ENCODE measurements at regions not wholly inside any gene's neighbourhood (a gene's known extent, or its start where the extent isn't known, plus 50 kb on each side); places are given as distances from the start of the nearest gene placed in this dataset.
"Not testable (repeated sequence)": the region's sequence is repeated elsewhere in the genome, so short reads cannot be mapped to it uniquely, and the experiment has no call there.

DNA sequence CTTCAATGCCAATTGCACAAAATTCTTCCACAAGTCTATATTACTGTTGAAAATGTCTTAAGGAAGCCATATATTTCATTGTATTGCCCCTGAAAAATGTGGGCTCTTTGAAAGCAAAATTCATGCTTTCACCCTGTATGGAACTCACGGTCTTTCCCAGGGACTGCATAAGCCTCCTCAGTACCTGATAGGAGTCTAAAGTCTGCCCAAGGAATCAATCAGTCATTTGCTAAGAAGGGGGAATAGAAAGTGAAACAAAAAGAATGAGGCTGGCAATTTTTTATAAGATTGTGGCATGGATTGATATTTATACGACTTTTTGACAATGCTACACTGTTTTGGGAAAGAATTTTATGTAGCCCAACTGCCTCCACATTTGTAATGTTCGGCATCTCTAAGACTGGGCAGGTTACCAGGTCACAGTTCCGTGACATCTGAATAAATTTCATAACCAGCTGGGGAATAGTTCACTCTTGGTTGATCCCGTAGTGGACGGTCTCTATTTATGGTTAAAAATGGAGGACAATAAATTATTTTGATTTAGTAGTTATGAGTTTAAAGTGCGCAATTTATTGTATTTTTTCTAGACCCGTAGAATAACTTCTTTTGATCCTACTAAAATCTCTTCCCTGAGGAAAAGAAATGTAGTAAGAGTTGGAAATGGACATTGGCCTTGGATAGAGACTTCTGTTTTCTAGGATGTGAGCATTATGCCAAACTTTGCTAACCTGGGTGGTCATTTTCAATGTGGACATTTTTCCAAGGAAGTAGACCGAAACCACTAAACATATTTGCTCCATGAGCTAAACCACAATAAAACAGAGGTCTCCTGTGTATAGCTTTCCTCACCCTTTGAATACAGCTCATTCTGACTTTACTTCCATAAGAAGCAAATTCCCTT is 1585.4 kb downstream of the EFNB2 start:
- peaks cover 1 to 8% of the 10 kb centered on the region in 2 donors for H3K4me1 Mint-ChIP-seq
- peaks cover 0 to 4% (median 0%) of the 10 kb centered on the region in 6 donors for H3K9me3 Mint-ChIP-seq
- H3K4me3 Mint-ChIP-seq: no peak overlapping the region
- peaks cover 0 to 4% (median 3%) of the 10 kb centered on the region in 3 donors for H3K36me3 Mint-ChIP-seq
- H3K27me3 Mint-ChIP-seq (ENCODE audit: low read depth in 3 of 3): no peaks in the 10 kb centered on the region
- DNase-seq: peak in 1 of 3 donors; percentile 2
- no peak overlapping the region for H3K27ac Mint-ChIP-seq

DNA sequence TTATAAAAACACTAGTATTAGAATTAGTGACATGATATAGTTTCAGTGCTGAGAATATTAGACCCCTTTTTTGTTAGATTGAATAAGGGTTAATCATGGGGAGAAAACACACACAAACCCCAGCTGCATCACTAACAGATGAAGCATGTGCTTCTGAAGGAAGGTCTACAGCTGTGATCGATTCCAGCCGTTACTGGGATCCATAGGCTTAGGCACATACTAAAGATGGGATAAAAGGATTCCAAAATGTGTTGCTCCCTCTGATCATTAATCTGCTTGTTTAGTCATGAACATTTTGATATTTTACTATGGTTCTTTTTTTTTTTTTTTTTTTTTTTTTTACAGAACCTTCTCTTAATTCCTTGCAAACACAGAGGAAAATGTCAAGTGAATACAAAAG is 1591.3 kb downstream of the EFNB2 start:
- H3K4me1 Mint-ChIP-seq: no peaks in the 10 kb centered on the region
- H3K27me3 Mint-ChIP-seq (ENCODE audit: low read depth in 3 of 3): no peaks in the 10 kb centered on the region
- no peak overlapping the region for H3K27ac Mint-ChIP-seq
- no peak for DNase-seq
- peaks cover 0 to 3% (median 3%) of the 10 kb centered on the region in 3 donors for H3K36me3 Mint-ChIP-seq
- no peak overlapping the region for H3K4me3 Mint-ChIP-seq
- H3K9me3 Mint-ChIP-seq: no peaks in the 10 kb centered on the region

DNA sequence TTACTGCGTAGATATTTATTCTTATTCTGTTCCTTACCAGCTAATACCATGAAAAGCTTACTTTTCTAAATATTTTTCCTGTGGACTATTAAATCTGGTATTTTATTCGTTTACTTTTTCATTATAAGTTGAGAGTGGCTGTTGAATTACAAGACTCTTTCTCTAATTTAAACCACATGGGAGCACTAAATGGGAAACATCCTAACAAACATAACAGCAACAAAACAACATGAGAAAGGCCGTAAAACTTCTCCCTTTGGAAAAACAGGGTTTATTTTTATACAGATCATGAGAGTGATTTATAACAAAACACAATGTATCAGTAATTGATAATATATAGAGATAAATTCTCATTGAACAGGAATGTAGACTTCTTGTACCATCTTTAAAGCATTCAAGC is 1592.1 kb downstream of the EFNB2 start:
- H3K27me3 Mint-ChIP-seq (ENCODE audit: low read depth in 3 of 3): no peaks in the 10 kb centered on the region
- no peak overlapping the region for H3K27ac Mint-ChIP-seq
- H3K36me3 Mint-ChIP-seq: peaks cover 0 to 3% (median 3%) of the 10 kb centered on the region in 3 donors
- H3K4me1 Mint-ChIP-seq: no peaks in the 10 kb centered on the region
- no peaks in the 10 kb centered on the region for H3K9me3 Mint-ChIP-seq
- DNase-seq: no peak
- H3K4me3 Mint-ChIP-seq: no peak overlapping the region

DNA sequence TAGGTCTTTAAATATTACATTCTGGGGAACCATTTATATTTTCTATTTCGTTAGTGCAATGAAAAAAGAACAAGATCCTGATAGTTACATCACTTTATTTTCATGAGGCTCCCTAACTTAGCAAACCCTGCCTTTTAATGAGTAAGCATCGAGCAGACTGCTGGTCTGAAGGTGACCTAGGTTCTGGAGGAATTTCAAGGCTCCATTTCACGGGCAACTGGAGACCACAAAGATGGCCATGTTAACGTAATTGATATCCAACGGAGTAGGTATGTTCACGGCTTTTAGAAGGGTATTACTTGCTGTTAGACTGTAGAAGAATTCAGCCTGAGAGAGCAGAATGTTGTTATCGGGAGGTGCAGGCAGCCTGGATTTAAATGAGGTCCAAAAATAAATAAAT is 1597.6 kb downstream of the EFNB2 start:
- Mint-ChIP-seq H3K9me3 (peaks cover 0 to 11% (median 1%) of the 10 kb centered on the region in 6 donors), H3K27me3 (ENCODE audit: low read depth in 3 of 3) (no peaks in the 10 kb centered on the region), H3K27ac (no peak overlapping the region), H3K4me3 (no peak overlapping the region), H3K36me3 (no peaks in the 10 kb centered on the region), H3K4me1 (no peaks in the 10 kb centered on the region)
- no peak for DNase-seq

DNA sequence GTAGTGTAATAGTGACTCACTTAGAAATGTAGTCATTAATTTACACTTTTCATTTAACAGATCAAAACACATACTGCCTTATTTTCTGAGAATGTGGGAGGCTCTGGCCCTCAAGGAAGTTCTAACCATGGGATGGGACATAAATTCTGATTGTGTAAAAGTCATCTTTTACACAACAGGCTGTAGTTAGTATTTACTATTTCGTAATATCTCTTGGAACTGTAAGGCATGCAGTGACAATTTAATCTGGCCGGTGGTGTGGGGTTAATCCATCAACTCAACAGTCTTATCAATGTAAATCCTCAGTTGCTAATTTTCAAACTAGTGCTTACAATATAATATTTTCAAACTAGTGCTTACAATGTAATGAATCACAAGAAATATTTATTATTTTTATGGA is 1599.2 kb downstream of the EFNB2 start:
- no peaks in the 10 kb centered on the region for H3K36me3 Mint-ChIP-seq

DNA sequence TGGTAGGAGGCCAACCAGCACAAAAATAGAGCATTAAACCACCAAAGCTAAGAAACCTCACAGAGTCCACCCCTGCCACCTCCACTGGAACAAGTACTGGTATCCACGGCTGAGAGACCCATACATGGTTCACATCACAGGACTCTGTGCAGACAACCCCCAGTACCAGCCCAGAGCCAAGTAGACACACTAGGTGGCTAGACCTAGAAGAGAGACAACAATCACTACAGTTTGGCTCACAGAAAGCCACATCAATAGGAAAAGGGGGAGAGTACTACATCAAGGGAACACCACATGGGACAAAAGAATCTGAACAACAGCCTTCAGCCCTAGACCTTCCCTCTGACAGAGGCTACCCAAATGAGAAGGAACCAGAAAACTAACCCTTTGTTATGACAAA is 1614.9 kb downstream of the EFNB2 start:
- not testable (repeated sequence) for H3K4me1 Mint-ChIP-seq

More for the DNA sequence above, 1599.2 kb downstream of the EFNB2 start:
- H3K27me3 Mint-ChIP-seq (ENCODE audit: low read depth in 3 of 3): no peaks in the 10 kb centered on the region
- no peak for DNase-seq
- H3K27ac Mint-ChIP-seq: no peak overlapping the region
- no peaks in the 10 kb centered on the region for H3K4me1 Mint-ChIP-seq
- no peak overlapping the region for H3K4me3 Mint-ChIP-seq
- H3K9me3 Mint-ChIP-seq: peaks cover 0 to 11% (median 1%) of the 10 kb centered on the region in 6 donors

DNA sequence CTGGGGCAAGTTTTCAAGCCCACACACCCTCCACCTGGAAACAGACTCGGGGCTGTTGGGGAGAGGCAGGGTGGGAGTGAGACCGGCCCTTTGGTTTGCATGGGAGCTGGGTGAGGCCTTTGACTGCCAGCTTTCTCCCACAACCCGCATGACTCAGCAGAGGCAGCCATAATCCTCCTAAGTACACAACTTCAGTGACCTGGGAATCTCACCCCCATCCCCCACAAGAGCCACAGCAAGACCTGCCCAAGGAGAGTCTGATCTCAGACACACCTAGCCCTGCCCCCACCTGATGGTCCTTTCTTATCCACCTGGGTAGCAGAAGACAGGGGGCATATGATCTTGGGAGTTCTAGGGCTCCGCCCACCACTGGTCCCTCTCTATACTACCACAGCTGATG is 1615.4 kb downstream of the EFNB2 start:
- H3K27me3 Mint-ChIP-seq (ENCODE audit: low read depth in 3 of 3): peaks cover 0 to 2% (median 0%) of the 10 kb centered on the region in 3 donors
- no peak for DNase-seq
- H3K4me3 Mint-ChIP-seq: no peak overlapping the region
- no peak overlapping the region for H3K27ac Mint-ChIP-seq
- peaks cover 2 to 6% of the 10 kb centered on the region in 2 donors for H3K4me1 Mint-ChIP-seq
- peaks cover 0 to 13% (median 6%) of the 10 kb centered on the region in 3 donors for H3K36me3 Mint-ChIP-seq
- peaks cover 0 to 20% (median 0%) of the 10 kb centered on the region in 6 donors for H3K9me3 Mint-ChIP-seq

More for the DNA sequence above, 1614.9 kb downstream of the EFNB2 start:
- peaks cover 0 to 20% (median 0%) of the 10 kb centered on the region in 6 donors for H3K9me3 Mint-ChIP-seq
- H3K27me3 Mint-ChIP-seq (ENCODE audit: low read depth in 3 of 3); DNase-seq; H3K4me3 Mint-ChIP-seq; H3K27ac Mint-ChIP-seq: not testable (repeated sequence)
- peaks cover 0 to 13% (median 6%) of the 10 kb centered on the region in 3 donors for H3K36me3 Mint-ChIP-seq

DNA sequence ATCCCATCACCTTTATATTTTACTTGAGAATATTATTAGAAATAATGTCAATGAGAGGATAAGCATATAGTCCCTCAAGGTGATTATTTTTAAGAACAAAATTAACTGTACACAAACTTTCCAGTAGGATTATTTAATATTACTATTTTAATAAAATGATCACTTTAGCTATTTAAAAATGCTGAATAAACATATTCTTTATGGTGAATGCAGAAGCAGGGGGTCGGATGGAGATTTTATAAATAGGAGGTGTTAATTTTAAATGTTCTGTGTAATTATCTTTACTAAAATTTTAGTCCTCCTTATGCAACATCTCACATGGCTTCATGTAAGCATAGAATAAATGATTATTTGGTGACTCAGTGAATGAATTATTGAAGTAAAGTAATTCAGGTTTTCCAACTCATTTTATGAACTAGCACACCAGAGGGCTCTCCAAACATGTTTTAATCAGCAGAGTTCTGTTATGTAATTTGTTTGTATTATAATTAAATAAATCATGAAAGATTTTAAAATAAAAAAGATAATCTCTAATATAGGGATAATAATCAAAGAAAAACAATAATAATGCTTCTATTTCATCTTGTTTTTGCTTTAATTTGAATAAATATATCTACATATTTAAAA is 1635.2 kb downstream of the EFNB2 start:
- H3K4me3 Mint-ChIP-seq: no peak overlapping the region
- DNase-seq: no peak

DNA sequence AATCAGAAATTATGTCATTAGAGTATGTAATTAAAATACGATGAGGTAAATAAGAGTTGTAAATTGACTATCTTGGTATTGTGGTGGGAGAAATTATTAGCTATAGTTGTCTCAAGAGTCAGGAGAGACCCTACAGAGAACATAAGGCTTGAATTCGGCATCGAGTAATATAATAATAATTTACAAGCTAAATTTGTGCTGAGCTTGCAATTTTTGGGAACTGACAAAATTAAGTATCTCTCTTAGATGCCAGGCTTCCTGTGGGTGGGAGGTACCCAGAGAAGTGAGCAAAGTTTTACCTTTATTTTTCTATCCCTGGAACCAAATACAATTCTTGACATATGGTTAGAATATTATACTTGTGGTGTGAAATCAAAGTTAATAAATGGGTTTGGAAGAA is 1637.0 kb downstream of the EFNB2 start:
- H3K36me3 Mint-ChIP-seq: peaks cover 0 to 6% (median 4%) of the 10 kb centered on the region in 3 donors
- H3K4me1 Mint-ChIP-seq: no peaks in the 10 kb centered on the region
- no peak overlapping the region for H3K4me3 Mint-ChIP-seq
- H3K27me3 Mint-ChIP-seq (ENCODE audit: low read depth in 3 of 3): no peaks in the 10 kb centered on the region
- no peak overlapping the region for H3K27ac Mint-ChIP-seq
- peaks cover 0 to 19% (median 0%) of the 10 kb centered on the region in 6 donors for H3K9me3 Mint-ChIP-seq
- DNase-seq: no peak

More for the DNA sequence above, 1635.2 kb downstream of the EFNB2 start:
- no peaks in the 10 kb centered on the region for H3K27me3 Mint-ChIP-seq (ENCODE audit: low read depth in 3 of 3)
- H3K36me3 Mint-ChIP-seq: peaks cover 0 to 4% (median 0%) of the 10 kb centered on the region in 3 donors
- H3K4me1 Mint-ChIP-seq: no peaks in the 10 kb centered on the region
- peaks cover 0 to 19% (median 0%) of the 10 kb centered on the region in 6 donors for H3K9me3 Mint-ChIP-seq
- no peak overlapping the region for H3K27ac Mint-ChIP-seq

DNA sequence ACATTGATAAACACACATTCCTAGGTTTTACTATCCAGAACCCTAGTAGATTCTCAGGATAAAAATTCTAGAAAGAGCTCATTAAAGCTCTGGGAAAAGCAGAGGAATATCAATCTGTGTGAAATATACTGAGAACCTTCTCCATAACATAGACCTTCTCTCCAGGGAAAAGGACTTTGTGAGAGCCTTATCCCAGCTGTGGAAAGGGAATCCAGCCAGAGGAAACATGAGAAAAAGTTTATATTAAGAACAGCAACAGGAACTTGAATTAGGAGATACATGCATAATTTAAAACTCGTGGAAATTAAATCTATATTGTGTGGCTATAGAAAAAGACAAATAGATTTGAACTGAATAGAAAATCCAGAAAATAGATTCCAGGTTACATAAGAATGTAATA is 1639.9 kb downstream of the EFNB2 start:
- Mint-ChIP-seq H3K27ac (no peak overlapping the region), H3K27me3 (ENCODE audit: low read depth in 3 of 3) (no peaks in the 10 kb centered on the region), H3K4me1 (no peaks in the 10 kb centered on the region), H3K9me3 (peaks cover 0 to 23% (median 0%) of the 10 kb centered on the region in 6 donors), H3K4me3 (no peak overlapping the region), H3K36me3 (peaks cover 0 to 6% (median 4%) of the 10 kb centered on the region in 3 donors)
- no peak for DNase-seq

DNA sequence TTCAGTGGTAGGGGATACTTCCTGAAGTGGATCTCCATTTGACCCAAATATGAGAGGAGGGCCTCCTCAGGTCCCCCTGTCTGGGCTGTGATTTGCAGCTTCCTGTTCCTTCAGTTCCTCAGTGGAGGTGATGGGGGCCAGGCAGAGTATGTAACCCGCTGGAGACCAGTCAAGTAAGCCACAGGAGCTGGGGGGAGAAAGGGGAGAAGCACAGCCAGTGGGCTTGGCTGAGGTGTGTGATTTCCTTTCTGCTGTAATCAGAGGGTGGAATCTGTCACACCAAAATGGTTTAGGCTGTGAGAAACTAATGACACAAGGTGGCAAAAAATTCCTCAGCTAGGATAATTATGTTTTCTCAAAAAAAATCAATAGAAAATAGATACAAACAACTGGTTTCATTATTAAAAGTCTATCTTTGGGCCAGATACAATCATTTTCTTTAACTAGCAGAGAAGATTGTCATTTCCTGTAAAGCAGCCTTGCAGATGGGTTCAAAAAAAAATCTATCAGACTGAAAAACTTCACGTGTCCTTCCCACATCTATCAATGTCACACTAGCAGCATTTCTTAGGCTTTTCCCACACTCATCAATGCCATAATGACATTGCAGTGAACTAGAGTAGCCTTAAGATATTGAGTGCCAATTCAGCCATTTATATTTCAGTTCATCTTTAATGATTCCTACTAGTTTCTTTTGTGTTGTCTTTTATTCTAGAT is 1660.3 kb downstream of the EFNB2 start:
- Mint-ChIP-seq H3K9me3 (peaks cover 2 to 17% (median 8%) of the 10 kb centered on the region in 6 donors), H3K27me3 (ENCODE audit: low read depth in 3 of 3) (peaks cover 0 to 3% (median 2%) of the 10 kb centered on the region in 3 donors), H3K27ac (peak overlapping the region; percentile 77 to 92 (median 86)), H3K4me1 (peaks cover 42 to 57% of the 10 kb centered on the region in 2 donors), H3K36me3 (peaks cover 2 to 6% (median 5%) of the 10 kb centered on the region in 3 donors), H3K4me3 (peak overlapping the region; percentile 57 to 69 (median 62))
- DNase-seq: peak; percentile 53 to 70 (median 62)

DNA sequence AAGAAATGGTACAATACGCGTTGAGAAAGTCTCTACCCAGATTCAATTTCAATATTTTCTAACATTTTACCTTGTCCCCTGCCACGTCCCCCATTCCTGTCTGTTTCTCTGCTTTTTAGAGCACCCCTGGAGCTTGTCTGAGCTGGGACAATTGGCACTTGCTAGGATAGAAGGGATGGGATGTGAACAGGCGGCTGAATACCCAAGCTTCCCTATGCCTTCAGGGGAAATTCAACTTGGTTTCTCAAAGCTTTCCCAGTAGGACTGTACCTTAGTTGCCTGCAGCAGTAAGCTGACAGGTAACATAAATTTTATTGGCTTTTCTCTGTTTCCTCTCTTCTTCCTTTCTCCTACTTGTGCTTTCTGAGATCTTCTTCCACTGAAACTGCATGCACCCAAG is 1663.3 kb downstream of the EFNB2 start:
- H3K27me3 Mint-ChIP-seq (ENCODE audit: low read depth in 3 of 3): peaks cover 0 to 11% (median 8%) of the 10 kb centered on the region in 3 donors
- H3K36me3 Mint-ChIP-seq: peaks cover 8 to 21% (median 13%) of the 10 kb centered on the region in 3 donors
- no peak for DNase-seq
- H3K4me3 Mint-ChIP-seq: peak overlapping the region in 1 of 5 donors; percentile 33
- H3K4me1 Mint-ChIP-seq: peaks cover 58 to 86% of the 10 kb centered on the region in 2 donors
- H3K27ac Mint-ChIP-seq: peak overlapping the region in 2 of 6 donors; percentile 34 to 64
- peaks cover 2 to 42% (median 19%) of the 10 kb centered on the region in 6 donors for H3K9me3 Mint-ChIP-seq

DNA sequence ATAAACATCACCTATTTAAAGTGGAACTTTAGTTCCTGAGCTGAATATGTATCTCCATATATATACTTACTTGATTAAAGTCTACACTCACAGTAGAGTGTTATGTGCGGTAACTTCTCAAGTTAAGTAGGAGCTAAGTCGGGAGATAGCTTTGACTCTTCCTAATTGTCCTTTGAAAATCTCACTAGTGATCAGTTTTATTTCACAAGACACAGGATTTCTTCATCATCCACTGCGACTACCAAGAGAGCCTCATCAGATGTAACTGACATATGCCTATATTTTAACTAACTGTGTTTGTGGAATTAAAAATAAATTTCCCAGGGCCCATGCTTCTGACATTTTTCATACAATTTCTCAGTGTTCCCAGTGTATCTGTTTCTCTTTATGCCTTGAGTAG is 1664.0 kb downstream of the EFNB2 start:
- Mint-ChIP-seq H3K27ac (peak overlapping the region in 1 of 6 donors; percentile 36), H3K27me3 (ENCODE audit: low read depth in 3 of 3) (peaks cover 0 to 11% (median 8%) of the 10 kb centered on the region in 3 donors), H3K9me3 (peaks cover 4 to 44% (median 19%) of the 10 kb centered on the region in 6 donors), H3K36me3 (peaks cover 8 to 21% (median 18%) of the 10 kb centered on the region in 3 donors), H3K4me1 (peaks cover 58 to 92% of the 10 kb centered on the region in 2 donors), H3K4me3 (peak overlapping the region in 1 of 5 donors; percentile 33)
- DNase-seq: no peak
